ENCODE measurements at regions not wholly inside any gene's neighbourhood (a gene's known extent, or its start where the extent isn't known, plus 50 kb on each side); places are given as distances from the start of the nearest gene placed in this dataset.

- TF ChIP-seq CTCF (conservative IDR thresholded peaks at IDR 0.05 in 1 of 2, IDR thresholded peaks at IDR 0.05 in 1 of 2; ENCODE audit: low read depth in 1 of 2, low read length in 2 of 2) (no peak), EZH2 (IDR thresholded peaks at IDR 0.05; ENCODE audit: low read length, missing control alignments) (no peak)
Measured at GRCh38 chr17:72382971-72383722, 262.3 kb downstream of the SOX9 start.

Data from fibroblast of lung (primary cell).